Neural cell (in vitro differentiated cells): ENCODE measurements at regions not wholly inside any gene's neighbourhood (a gene's known extent, or its start where the extent isn't known, plus 50 kb on each side); places are given as distances from the start of the nearest gene placed in this dataset.

ENCODE experiments used
- H2AFZ ChIP-seq: fragments of 200-600, 300-800 bp; sonication (generic), shearing (Covaris generic); 2 replicates; pipeline ENCODE4 v1.6.0; 2014; ENCODE audit warnings: low read depth, mild to moderate bottlenecking, antibody characterized with exemption, low read length, moderate library complexity
- H3F3A ChIP-seq: fragments of 200-600 bp; shearing (Covaris generic); 2 replicates; pipeline ENCODE4 v1.6.1; 2016; ENCODE audit warnings: mild to moderate bottlenecking, moderate library complexity, mixed read lengths, antibody characterized with exemption, low read length; ENCODE audit not compliant: insufficient read depth, poor library complexity, severe bottlenecking
- H3K27ac ChIP-seq: fragments of 200-600, 300-800 bp; sonication (generic), shearing (Covaris generic); 2 replicates; pipeline ENCODE4 v1.5.1; 2014; ENCODE audit warnings: mild to moderate bottlenecking, low read length, moderate library complexity
- H3K27me3 ChIP-seq: fragments of 300-800, 200-600 bp; sonication (generic), shearing (Covaris generic); 2 replicates; pipeline ENCODE4 v1.6.0; 2014; ENCODE audit warnings: mild to moderate bottlenecking, low read depth, low read length, moderate library complexity; ENCODE audit not compliant: insufficient read depth
- H3K36me3 ChIP-seq: fragments of 300-800, 200-600 bp; sonication (generic), shearing (Covaris generic); 2 replicates; pipeline ENCODE4 v1.5.1; 2014; ENCODE audit warnings: mild to moderate bottlenecking, antibody characterized with exemption, low read length, moderate library complexity; ENCODE audit not compliant: insufficient read depth
- H3K4me2 ChIP-seq: fragments of 300-800, 200-600 bp; sonication (generic), shearing (Covaris generic); 2 replicates; pipeline ENCODE4 v1.6.0; 2014; ENCODE audit warnings: mild to moderate bottlenecking, low read length
- H3K4me3 ChIP-seq: fragments of 300-800, 200-600 bp; sonication (generic), shearing (Covaris generic); 2 replicates; pipeline ENCODE4 v1.5.1; 2014; ENCODE audit warnings: mild to moderate bottlenecking, low read length, moderate library complexity
- H3K79me2 ChIP-seq: fragments of 200-600 bp; shearing (Covaris generic); replicated peaks from 2 replicates; pipeline ENCODE4 v1.6.0; 2014; ENCODE audit warnings: mild to moderate bottlenecking, low read length, moderate library complexity; ENCODE audit not compliant: insufficient read depth
- H3K9ac ChIP-seq: fragments of 300-800, 200-600 bp; sonication (generic), shearing (Covaris generic); 2 replicates; pipeline ENCODE4 v1.6.1; 2016; ENCODE audit warnings: mild to moderate bottlenecking, low read length, mixed read lengths
- H3K9me2 ChIP-seq: fragments of 200-600 bp; shearing (Covaris generic); 2 replicates; pipeline ENCODE4 v1.6.1; 2016; ENCODE audit warnings: mild to moderate bottlenecking, low read length, mixed read lengths; ENCODE audit not compliant: insufficient read depth
- H3K9me3 ChIP-seq: fragments of 200-600, 300-800 bp; sonication (generic), shearing (Covaris generic); 2 replicates; pipeline ENCODE4 v1.6.1; 2016; ENCODE audit warnings: mild to moderate bottlenecking, mixed run types, low read length, moderate library complexity, mixed read lengths
- H4K20me1 ChIP-seq: fragments of 200-600 bp; shearing (Covaris generic); 2 replicates; pipeline ENCODE4 v1.6.1; 2016; ENCODE audit warnings: mild to moderate bottlenecking, mixed run types; ENCODE audit not compliant: insufficient read depth
- CTCF ChIP-seq: fragments of 450-650 bp; IDR thresholded peaks from 2 replicates; pipeline ENCODE4 v1.5.1; 2014; ENCODE audit warnings: antibody characterized with exemption, mild to moderate bottlenecking, moderate library complexity; ENCODE audit not compliant: poor library complexity, severe bottlenecking
- EP300 ChIP-seq: fragments of 450-650 bp; conservative IDR thresholded peaks from 2 replicates; pipeline ENCODE4 v1.6.1; 2014; ENCODE audit warnings: antibody characterized with exemption, mild to moderate bottlenecking, moderate library complexity; ENCODE audit not compliant: poor library complexity, severe bottlenecking
- EZH2 ChIP-seq: fragments of 200-600, 300-800 bp; shearing (Covaris generic), sonication (generic); IDR thresholded peaks from 2 replicates; pipeline ENCODE4 v1.6.1; 2014; ENCODE audit warnings: antibody characterized with exemption, low read length, borderline replicate concordance, mild to moderate bottlenecking; ENCODE audit not compliant: insufficient read depth, poor library complexity, severe bottlenecking
- MXI1 ChIP-seq: fragments of 450-650 bp; conservative IDR thresholded peaks from 2 replicates; pipeline ENCODE4 v1.6.1; 2014; ENCODE audit warnings: antibody characterized with exemption, mild to moderate bottlenecking; ENCODE audit not compliant: poor library complexity, severe bottlenecking
- POLR2AphosphoS5 ChIP-seq: IDR thresholded peaks from 2 replicates; pipeline ENCODE4 v1.6.1; 2012
- RAD21 ChIP-seq: fragments of 450-650 bp; conservative IDR thresholded peaks from 2 replicates; pipeline ENCODE4 v1.6.1; 2014; ENCODE audit warnings: antibody characterized with exemption, mild to moderate bottlenecking, moderate library complexity
- REST ChIP-seq: IDR thresholded peaks from 2 replicates; pipeline ENCODE4 v1.6.1; 2012; ENCODE audit warnings: borderline replicate concordance
- SMC3 ChIP-seq: fragments of 450-650 bp; conservative IDR thresholded peaks from 2 replicates; pipeline ENCODE4 v1.6.1; 2014; ENCODE audit warnings: antibody characterized with exemption, mild to moderate bottlenecking, moderate library complexity; ENCODE audit not compliant: poor library complexity
- TAF1 ChIP-seq: IDR thresholded peaks from 2 replicates; pipeline ENCODE4 v1.6.1; 2012; ENCODE audit warnings: low read depth

- Histone ChIP-seq H3K4me3 (no peak overlapping the region), H3K27ac (no peak overlapping the region), H3K4me2 (no peak overlapping the region)
Observed at GRCh38 chr10:10208196-10208595, 809.5 kb upstream of the CELF2 start.

GRCh38 chr10:10209167-10209566 lies 808.5 kb upstream of the CELF2 start:
- Histone ChIP-seq H3K9me2 (no peaks in the 10 kb centered on the region), H3K9me3 (no peaks in the 10 kb centered on the region), H3K27ac (no peak overlapping the region), H3K79me2 (no peaks in the 10 kb centered on the region), H3K4me2 (no peak overlapping the region), H3K27me3 (no peaks in the 10 kb centered on the region), H3F3A (no peaks in the 10 kb centered on the region), H3K4me3 (no peak overlapping the region), H3K9ac (no peak overlapping the region), H3K36me3 (no peaks in the 10 kb centered on the region), H4K20me1 (no peaks in the 10 kb centered on the region), H2AFZ (peak overlapping the region; percentile 41)
- TF ChIP-seq TAF1 = no peak
- no peak for TF ChIP-seq RAD21
- TF ChIP-seq SMC3 = no peak

More at GRCh38 chr10:10208196-10208595, 809.5 kb upstream of the CELF2 start:
- no peak overlapping the region for H3K9ac ChIP-seq
- no peaks in the 10 kb centered on the region for H3F3A ChIP-seq
- no peak overlapping the region for H2AFZ ChIP-seq
- no peaks in the 10 kb centered on the region for H3K79me2 ChIP-seq
- H3K27me3 ChIP-seq = no peaks in the 10 kb centered on the region
- no peaks in the 10 kb centered on the region for H3K9me3 ChIP-seq
- H3K9me2 ChIP-seq = no peaks in the 10 kb centered on the region
- no peaks in the 10 kb centered on the region for H3K36me3 ChIP-seq
- no peak for TF ChIP-seq REST
- no peak for TF ChIP-seq CTCF
- TF ChIP-seq SMC3 = no peak
- TF ChIP-seq POLR2AphosphoS5 = no peak
- TF ChIP-seq MXI1 = no peak
- TF ChIP-seq EP300 = no peak
- no peaks in the 10 kb centered on the region for H4K20me1 ChIP-seq

GRCh38 chr10:10211409-10211808 lies 806.3 kb upstream of the CELF2 start:
- H3K9me3 ChIP-seq = no peaks in the 10 kb centered on the region
- H4K20me1 ChIP-seq = no peaks in the 10 kb centered on the region
- TF ChIP-seq CTCF (no peak), REST (no peak), SMC3 (no peak), POLR2AphosphoS5 (no peak), TAF1 (no peak), RAD21 (no peak), MXI1 (no peak), EZH2 (no peak), EP300 (no peak)
- H3K4me2 ChIP-seq = no peak overlapping the region
- no peaks in the 10 kb centered on the region for H3K27me3 ChIP-seq
- H3K9ac ChIP-seq = no peak overlapping the region
- H3K27ac ChIP-seq = no peak overlapping the region
- no peaks in the 10 kb centered on the region for H3K36me3 ChIP-seq
- no peaks in the 10 kb centered on the region for H3K9me2 ChIP-seq
- H3K4me3 ChIP-seq = no peak overlapping the region
- no peaks in the 10 kb centered on the region for H3K79me2 ChIP-seq
- H3F3A ChIP-seq = no peaks in the 10 kb centered on the region
- no peak overlapping the region for H2AFZ ChIP-seq
